Ishikawa (cell line): ENCODE measurements at regions not wholly inside any gene's neighbourhood (a gene's known extent, or its start where the extent isn't known, plus 50 kb on each side); places are given as distances from the start of the nearest gene placed in this dataset.

ENCODE experiments used
- EGR1 ChIP-seq: IDR thresholded peaks from 2 replicates; pipeline ENCODE4 v1.6.1; 2012
- EP300 ChIP-seq: IDR thresholded peaks from 2 replicates; pipeline ENCODE4 v1.6.1; 2012; ENCODE audit warnings: borderline replicate concordance
- FOXM1 ChIP-seq: IDR thresholded peaks from 2 replicates; pipeline ENCODE4 v1.6.1; 2012; ENCODE audit warnings: low read depth, borderline replicate concordance
- RAD21 ChIP-seq: IDR thresholded peaks from 2 replicates; pipeline ENCODE4 v1.6.1; 2012; ENCODE audit warnings: low read depth
- TAF1 ChIP-seq: IDR thresholded peaks from 2 replicates; pipeline ENCODE4 v1.6.1; 2012; ENCODE audit warnings: low read depth, mild to moderate bottlenecking
- YY1 ChIP-seq: IDR thresholded peaks from 2 replicates; pipeline ENCODE4 v1.6.1; 2012; ENCODE audit warnings: low read depth
- ZBTB7A ChIP-seq: IDR thresholded peaks from 2 replicates; pipeline ENCODE4 v1.6.1; 2012; ENCODE audit warnings: low read depth
- TF ChIP-seq, protein P1 (sequence below): IDR thresholded peaks from 2 replicates; pipeline ENCODE4 v1.6.1; 2012
- TF ChIP-seq, protein P2 (sequence below): IDR thresholded peaks from 2 replicates; pipeline ENCODE4 v1.6.1; 2012
- TF ChIP-seq, protein P3 (sequence below): IDR thresholded peaks from 2 replicates; pipeline ENCODE4 v1.6.1; 2012; ENCODE audit warnings: low read depth, mild to moderate bottlenecking

DNA sequence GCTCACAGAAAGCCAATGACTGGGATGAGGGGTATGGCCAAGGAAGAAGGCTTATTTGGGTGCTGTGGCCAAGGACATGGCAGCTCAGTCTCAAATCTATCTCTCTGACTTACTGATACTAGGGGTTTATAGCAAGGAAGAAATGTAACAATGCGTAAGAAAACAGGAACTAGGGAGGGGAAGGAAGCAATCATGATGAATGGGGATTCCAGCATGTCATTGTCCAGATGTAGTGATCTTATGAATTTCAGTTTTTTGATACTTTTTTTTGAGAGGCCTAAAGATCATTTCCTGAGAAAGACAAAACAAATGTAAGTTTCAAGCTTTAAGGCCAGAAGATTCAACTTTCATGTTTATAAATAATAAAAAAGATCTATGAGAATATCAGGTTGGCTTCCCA, 298.6 kb upstream of the FAM98A start:
- no peak for TF ChIP-seq EP300
- no peak for TF ChIP-seq TAF1
- no peak for TF ChIP-seq YY1
- TF ChIP-seq, protein P1, sequence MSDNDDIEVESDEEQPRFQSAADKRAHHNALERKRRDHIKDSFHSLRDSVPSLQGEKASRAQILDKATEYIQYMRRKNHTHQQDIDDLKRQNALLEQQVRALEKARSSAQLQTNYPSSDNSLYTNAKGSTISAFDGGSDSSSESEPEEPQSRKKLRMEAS = no peak
- TF ChIP-seq, protein P2, sequence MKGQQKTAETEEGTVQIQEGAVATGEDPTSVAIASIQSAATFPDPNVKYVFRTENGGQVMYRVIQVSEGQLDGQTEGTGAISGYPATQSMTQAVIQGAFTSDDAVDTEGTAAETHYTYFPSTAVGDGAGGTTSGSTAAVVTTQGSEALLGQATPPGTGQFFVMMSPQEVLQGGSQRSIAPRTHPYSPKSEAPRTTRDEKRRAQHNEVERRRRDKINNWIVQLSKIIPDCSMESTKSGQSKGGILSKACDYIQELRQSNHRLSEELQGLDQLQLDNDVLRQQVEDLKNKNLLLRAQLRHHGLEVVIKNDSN = no peak
- no peak for TF ChIP-seq RAD21
- TF ChIP-seq, protein P3, sequence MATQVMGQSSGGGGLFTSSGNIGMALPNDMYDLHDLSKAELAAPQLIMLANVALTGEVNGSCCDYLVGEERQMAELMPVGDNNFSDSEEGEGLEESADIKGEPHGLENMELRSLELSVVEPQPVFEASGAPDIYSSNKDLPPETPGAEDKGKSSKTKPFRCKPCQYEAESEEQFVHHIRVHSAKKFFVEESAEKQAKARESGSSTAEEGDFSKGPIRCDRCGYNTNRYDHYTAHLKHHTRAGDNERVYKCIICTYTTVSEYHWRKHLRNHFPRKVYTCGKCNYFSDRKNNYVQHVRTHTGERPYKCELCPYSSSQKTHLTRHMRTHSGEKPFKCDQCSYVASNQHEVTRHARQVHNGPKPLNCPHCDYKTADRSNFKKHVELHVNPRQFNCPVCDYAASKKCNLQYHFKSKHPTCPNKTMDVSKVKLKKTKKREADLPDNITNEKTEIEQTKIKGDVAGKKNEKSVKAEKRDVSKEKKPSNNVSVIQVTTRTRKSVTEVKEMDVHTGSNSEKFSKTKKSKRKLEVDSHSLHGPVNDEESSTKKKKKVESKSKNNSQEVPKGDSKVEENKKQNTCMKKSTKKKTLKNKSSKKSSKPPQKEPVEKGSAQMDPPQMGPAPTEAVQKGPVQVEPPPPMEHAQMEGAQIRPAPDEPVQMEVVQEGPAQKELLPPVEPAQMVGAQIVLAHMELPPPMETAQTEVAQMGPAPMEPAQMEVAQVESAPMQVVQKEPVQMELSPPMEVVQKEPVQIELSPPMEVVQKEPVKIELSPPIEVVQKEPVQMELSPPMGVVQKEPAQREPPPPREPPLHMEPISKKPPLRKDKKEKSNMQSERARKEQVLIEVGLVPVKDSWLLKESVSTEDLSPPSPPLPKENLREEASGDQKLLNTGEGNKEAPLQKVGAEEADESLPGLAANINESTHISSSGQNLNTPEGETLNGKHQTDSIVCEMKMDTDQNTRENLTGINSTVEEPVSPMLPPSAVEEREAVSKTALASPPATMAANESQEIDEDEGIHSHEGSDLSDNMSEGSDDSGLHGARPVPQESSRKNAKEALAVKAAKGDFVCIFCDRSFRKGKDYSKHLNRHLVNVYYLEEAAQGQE = no peak
- no peak for TF ChIP-seq ZBTB7A
- TF ChIP-seq EGR1 = no peak
- TF ChIP-seq FOXM1 = no peak
